Activated B cell treated with CpG ODN at 0.5 μM for 24 hours (primary cell): ENCODE measurements at regions not wholly inside any gene's neighbourhood (a gene's known extent, or its start where the extent isn't known, plus 50 kb on each side); places are given as distances from the start of the nearest gene placed in this dataset.

Source experiments
- ATAC-seq: fragments of 200-7000 bp; cut with Tn5 transposase; one replicate; pipeline ENCODE4 v1.10.0; 2021; ENCODE audit warnings: low read depth, mild to moderate bottlenecking, moderate library complexity
- CTCF ChIA-PET: fragments of 350-600 bp; sonication (Branson Sonifier 250); formaldehyde crosslinking; loops from one replicate; lab custom pipeline; 2021; ENCODE audit warnings: antibody characterized with exemption; lab: Charles Lee
- POLR2A ChIA-PET: fragments of 350-600 bp; sonication (Branson Sonifier 250); formaldehyde crosslinking; loops from one replicate; lab custom pipeline; 2021; ENCODE audit warnings: antibody characterized with exemption; lab: Charles Lee
- DNase-seq: peaks from one replicate; pipeline ENCODE4 v3.0.0; 2022
- H3K27ac Mint-ChIP-seq: one replicate; pipeline ENCODE4 v1.8.0; 2020; ENCODE audit warnings: mixed read lengths
- H3K27me3 Mint-ChIP-seq: one replicate; pipeline ENCODE4 v1.8.0; 2021; ENCODE audit warnings: mixed read lengths
- H3K36me3 Mint-ChIP-seq: one replicate; pipeline ENCODE4 v1.8.0; 2021; ENCODE audit warnings: low read depth, mixed read lengths
- H3K4me1 Mint-ChIP-seq: one replicate; pipeline ENCODE4 v1.8.0; 2021; ENCODE audit warnings: mixed read lengths
- H3K4me3 Mint-ChIP-seq: one replicate; pipeline ENCODE4 v1.8.0; 2020; ENCODE audit warnings: mild to moderate bottlenecking, mixed read lengths
- H3K9me3 Mint-ChIP-seq: one replicate; pipeline ENCODE4 v1.8.0; 2020; ENCODE audit warnings: mixed read lengths
- CTCF ChIP-seq: fragments of 200-600 bp; IDR thresholded peaks from one replicate; pipeline ENCODE4 v1.8.0; 2022; ENCODE audit warnings: antibody characterized with exemption, mild to moderate bottlenecking
- intact Hi-C: fragments of 100-400 bp; cut with micrococcal nuclease; formaldehyde crosslinking; loops from one replicate; pipeline ENCODE4 v1.15.1; 2024

GRCh38 chr13:53499576-53500133, 471.0 kb downstream of the OLFM4 start:
- CTCF ChIA-PET: no interaction called here
- POLR2A ChIA-PET: no interaction called here
- ATAC-seq (no peak), DNase-seq (no peak)
- Mint-ChIP-seq H3K9me3 (peaks cover 16% of the 10 kb centered on the region), H3K4me1 (no peaks in the 10 kb centered on the region), H3K4me3 (no peak overlapping the region), H3K27ac (no peak overlapping the region), H3K27me3 (no peaks in the 10 kb centered on the region), H3K36me3 (no peaks in the 10 kb centered on the region)
- intact Hi-C loops: no loop called here
- TF ChIP-seq CTCF: no peak

- CTCF ChIA-PET: no interaction called here
Measured at GRCh38 chr13:53501387-53501786, 472.8 kb downstream of the OLFM4 start.

GRCh38 chr13:53507741-53508140, 479.1 kb downstream of the OLFM4 start:
- Mint-ChIP-seq H3K4me3 (no peak overlapping the region), H3K36me3 (no peaks in the 10 kb centered on the region), H3K9me3 (peaks cover 7% of the 10 kb centered on the region), H3K27ac (no peak overlapping the region), H3K27me3 (no peaks in the 10 kb centered on the region), H3K4me1 (no peaks in the 10 kb centered on the region)
- ChIA-PET CTCF (no interaction called here), POLR2A (no interaction called here)
- intact Hi-C loops: no loop called here
- DNase-seq (no peak), ATAC-seq (no peak)
- no peak for TF ChIP-seq CTCF

More at GRCh38 chr13:53501387-53501786, 472.8 kb downstream of the OLFM4 start:
- POLR2A ChIA-PET: no interaction called here
- intact Hi-C loops: no loop called here
- no peaks in the 10 kb centered on the region for H3K36me3 Mint-ChIP-seq
- H3K4me1 Mint-ChIP-seq: no peaks in the 10 kb centered on the region
- H3K9me3 Mint-ChIP-seq: peaks cover 9% of the 10 kb centered on the region
- no peak overlapping the region for H3K4me3 Mint-ChIP-seq
- H3K27me3 Mint-ChIP-seq: no peaks in the 10 kb centered on the region
- no peak overlapping the region for H3K27ac Mint-ChIP-seq
- no peak for TF ChIP-seq CTCF
- no peak for DNase-seq
- no peak for ATAC-seq

- H3K27ac Mint-ChIP-seq: no peak overlapping the region
- no peak for ATAC-seq
- POLR2A ChIA-PET: no interaction called here
- CTCF ChIA-PET: no interaction called here
- TF ChIP-seq CTCF: no peak
- DNase-seq: no peak
- no peaks in the 10 kb centered on the region for H3K36me3 Mint-ChIP-seq
- intact Hi-C loops: no loop called here
- no peak overlapping the region for H3K4me3 Mint-ChIP-seq
- H3K27me3 Mint-ChIP-seq: no peaks in the 10 kb centered on the region
- H3K4me1 Mint-ChIP-seq: no peaks in the 10 kb centered on the region
- no peaks in the 10 kb centered on the region for H3K9me3 Mint-ChIP-seq
Measured at GRCh38 chr13:53512635-53513034, 484.0 kb downstream of the OLFM4 start.

GRCh38 chr13:53513226-53513625, 484.6 kb downstream of the OLFM4 start:
- H3K4me3 Mint-ChIP-seq: no peak overlapping the region
- no peak for TF ChIP-seq CTCF
- ATAC-seq: no peak
- POLR2A ChIA-PET: no interaction called here
- H3K27me3 Mint-ChIP-seq: no peaks in the 10 kb centered on the region
- no peaks in the 10 kb centered on the region for H3K9me3 Mint-ChIP-seq
- H3K4me1 Mint-ChIP-seq: no peaks in the 10 kb centered on the region
- DNase-seq: no peak
- CTCF ChIA-PET: no interaction called here
- intact Hi-C loops: no loop called here
- no peaks in the 10 kb centered on the region for H3K36me3 Mint-ChIP-seq
- no peak overlapping the region for H3K27ac Mint-ChIP-seq
